ENCODE measurements at regions not wholly inside any gene's neighbourhood (a gene's known extent, or its start where the extent isn't known, plus 50 kb on each side); places are given as distances from the start of the nearest gene placed in this dataset.
"Not testable (repeated sequence)": the region's sequence is repeated elsewhere in the genome, so short reads cannot be mapped to it uniquely, and the experiment has no call there.

DNA sequence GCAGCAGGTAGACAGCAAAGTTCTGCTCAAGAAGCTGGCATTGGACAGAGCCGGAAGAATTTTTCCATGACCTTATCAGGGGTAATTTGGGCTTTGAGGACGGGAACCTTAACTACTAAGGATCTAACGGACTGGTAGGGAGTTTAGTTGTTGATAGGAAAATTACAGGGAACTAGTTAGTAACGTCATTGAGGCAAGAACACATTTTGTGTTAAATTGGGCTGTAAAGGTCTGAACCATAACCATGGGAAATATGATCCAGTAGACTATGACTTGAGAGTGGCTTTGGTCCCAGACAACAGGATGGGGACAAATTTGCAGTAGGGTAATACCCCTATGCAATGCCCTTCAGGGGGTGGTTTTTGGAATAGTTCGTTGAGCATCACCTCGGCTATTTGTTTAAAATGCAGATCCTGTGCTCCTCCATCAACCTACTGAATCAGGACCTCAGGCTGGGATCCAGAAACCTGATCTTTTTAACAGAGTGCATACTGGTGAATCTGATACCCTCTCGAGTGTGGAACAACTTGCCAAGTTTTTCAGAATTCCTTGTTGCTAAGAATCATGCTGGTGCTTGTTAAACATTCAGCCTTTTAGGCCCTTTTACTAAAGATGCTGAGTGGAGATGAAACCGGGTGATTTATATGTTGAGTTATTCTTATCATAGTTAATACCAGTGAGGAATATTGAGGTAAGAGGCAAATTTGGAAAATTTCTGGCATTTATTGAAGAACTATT, 255.1 kb downstream of the MAP2K6 start:
- DNase-seq (ENCODE audit: low read depth, low spot score): no peak

DNA sequence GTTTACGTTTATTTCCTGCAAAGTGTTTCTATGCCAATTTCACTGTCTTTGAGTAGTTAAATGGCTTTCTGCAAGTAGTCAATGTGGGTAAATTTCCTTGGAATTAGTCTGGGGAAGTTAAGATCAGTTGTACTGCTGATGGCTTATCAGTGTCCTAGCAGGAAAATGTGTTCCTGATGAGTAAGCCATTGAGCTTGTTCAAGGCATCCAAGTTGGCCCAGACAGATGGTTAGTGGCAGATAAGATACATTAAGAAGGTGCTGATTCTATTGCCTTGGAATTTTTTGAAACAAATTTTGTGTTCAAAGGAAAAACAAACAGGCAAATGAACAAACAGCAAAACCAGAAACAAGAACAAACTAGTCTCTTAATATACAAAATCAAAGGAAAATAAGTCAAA, 258.4 kb downstream of the MAP2K6 start:
- DNase-seq (ENCODE audit: low read depth, low spot score): no peak

GRCh38 chr17:69677130-69677529, 262.6 kb downstream of the MAP2K6 start:
- DNase-seq (ENCODE audit: low read depth, low spot score): no peak

DNA sequence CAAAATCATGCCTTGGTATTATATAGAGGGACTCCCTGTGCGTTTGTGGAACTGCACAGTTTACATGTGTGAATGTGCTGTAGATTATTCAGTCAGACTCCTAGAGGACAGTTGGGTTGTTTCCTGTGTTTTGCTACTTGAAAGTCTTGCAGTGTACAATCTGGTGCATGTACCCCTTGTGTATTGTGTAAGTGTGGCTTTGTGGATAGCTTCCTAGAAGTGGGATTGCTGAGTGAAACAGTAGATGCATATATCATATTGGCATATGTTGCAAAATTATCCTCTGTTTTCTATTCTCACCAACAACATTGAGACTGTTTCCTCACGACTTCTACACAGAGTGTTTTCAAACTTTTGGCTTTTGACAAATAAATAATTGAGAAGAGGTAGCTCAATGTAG, 263.7 kb downstream of the MAP2K6 start:
- DNase-seq (ENCODE audit: low read depth, low spot score): no peak

- DNase-seq (ENCODE audit: low read depth, low spot score): no peak
Observed at GRCh38 chr17:69679829-69680228, 265.3 kb downstream of the MAP2K6 start.

DNA sequence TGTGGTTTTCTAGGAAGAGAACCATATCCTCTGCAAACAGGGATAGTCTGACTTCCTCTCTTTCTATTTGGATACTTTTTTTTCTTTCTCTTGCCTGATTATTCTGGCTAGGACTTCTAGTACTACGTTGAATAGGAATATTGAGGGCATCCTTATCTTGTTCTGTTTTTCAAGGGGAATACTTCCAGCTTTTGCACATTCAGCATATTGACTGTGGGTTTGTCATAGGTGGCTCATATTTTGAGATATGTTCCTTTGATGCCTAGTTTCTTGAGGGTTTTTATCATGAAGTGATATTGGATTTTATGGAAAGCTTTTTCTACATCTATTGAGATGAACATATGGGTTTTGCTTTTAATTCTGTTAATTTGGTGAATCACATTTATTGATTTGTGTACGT, 269.8 kb downstream of the MAP2K6 start:
- DNase-seq (ENCODE audit: low read depth, low spot score): no peak

DNA sequence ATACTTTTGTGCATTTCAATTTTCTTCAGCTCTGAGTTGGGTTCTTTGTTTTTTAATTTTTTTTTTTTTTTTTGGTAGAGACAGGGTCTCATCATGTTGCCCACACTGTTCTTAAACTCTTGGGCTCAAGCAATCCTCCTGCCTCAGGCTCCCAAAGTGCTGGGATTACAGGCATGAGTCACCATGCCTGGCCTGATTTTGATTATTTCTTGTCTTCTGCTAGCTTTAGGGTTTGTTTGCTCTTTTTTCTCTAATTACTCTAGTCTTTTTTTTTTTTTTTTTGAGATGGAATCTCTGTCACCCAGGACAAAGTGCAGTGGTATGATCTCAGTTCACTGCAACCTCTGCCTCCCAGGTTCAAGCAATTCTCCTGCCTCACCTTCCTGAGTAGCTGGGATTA, 270.7 kb downstream of the MAP2K6 start:
- DNase-seq (ENCODE audit: low read depth, low spot score): not testable (repeated sequence)

GRCh38 chr17:69690531-69690930, 276.0 kb downstream of the MAP2K6 start:
- DNase-seq (ENCODE audit: low read depth, low spot score): no peak

GRCh38 chr17:69692171-69692570, 277.7 kb downstream of the MAP2K6 start:
- no peak for DNase-seq (ENCODE audit: low read depth, low spot score)

DNA sequence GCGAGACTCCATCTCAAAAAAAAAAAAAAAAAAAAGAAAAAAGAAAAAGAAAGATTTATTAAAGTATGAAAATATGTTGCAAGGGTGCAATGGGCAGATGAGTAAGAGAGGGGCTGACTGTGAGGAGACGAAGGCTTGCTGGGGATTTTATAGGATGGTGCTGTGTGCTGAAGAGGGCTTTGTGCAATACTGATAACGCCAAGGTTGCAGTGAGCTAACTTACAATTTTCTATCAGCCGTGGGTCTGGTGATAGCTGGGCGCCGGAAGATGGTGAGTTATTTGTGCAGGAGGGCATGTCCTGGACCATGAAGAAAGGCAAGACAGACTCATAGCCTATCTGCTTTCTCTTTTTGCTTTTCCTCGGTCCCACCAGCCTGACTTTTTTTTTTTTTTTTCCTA, 281.1 kb downstream of the MAP2K6 start:
- no peak for DNase-seq (ENCODE audit: low read depth, low spot score)

GRCh38 chr17:69696650-69697049, 282.2 kb downstream of the MAP2K6 start:
- DNase-seq (ENCODE audit: low read depth, low spot score): no peak

GRCh38 chr17:69698352-69698751, 283.9 kb downstream of the MAP2K6 start:
- not testable (repeated sequence) for DNase-seq (ENCODE audit: low read depth, low spot score)

DNA sequence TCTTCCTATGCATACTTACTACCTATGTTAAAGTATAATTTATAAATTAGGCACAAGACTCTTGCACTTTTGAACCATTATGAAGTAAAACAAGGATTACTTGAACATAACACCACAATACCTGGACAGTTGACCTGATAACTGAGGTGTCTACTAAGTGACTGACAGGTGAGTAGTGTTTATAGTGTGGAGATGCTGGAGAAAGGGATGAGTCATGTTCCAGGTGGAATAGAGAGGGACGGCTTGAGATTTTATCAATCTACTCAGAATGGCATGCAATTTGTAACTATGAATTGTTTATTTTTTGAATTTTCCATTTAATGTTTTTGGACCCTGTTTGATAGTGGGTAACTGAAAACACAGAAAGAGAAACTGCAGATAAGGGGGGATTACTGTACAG, 287.6 kb downstream of the MAP2K6 start:
- DNase-seq (ENCODE audit: low read depth, low spot score): no peak

- no peak for DNase-seq (ENCODE audit: low read depth, low spot score)
Observed at GRCh38 chr17:69703751-69704150, 289.3 kb downstream of the MAP2K6 start.

GRCh38 chr17:69704935-69705334, 290.4 kb downstream of the MAP2K6 start:
- DNase-seq (ENCODE audit: low read depth, low spot score): no peak

DNA sequence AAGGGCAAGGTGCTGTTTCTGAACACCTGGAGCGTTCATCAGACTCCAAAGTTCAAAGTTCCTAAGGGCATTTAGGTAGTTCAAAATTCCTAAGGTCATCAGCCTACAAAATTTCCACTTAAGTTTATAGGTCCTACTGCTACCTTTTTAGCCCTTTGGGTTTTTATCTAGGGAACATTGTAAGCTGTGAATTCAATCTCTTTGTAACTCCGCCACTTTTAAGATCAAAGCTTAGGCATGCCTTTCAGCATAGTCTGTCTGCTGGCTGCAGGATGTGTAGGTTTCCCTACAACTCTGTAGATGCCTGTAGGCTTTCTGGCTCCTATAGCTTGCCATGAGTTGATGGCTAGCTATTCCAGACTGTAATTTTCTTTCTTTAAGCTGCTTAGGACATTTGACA, 291.6 kb downstream of the MAP2K6 start:
- no peak for DNase-seq (ENCODE audit: low read depth, low spot score)

DNA sequence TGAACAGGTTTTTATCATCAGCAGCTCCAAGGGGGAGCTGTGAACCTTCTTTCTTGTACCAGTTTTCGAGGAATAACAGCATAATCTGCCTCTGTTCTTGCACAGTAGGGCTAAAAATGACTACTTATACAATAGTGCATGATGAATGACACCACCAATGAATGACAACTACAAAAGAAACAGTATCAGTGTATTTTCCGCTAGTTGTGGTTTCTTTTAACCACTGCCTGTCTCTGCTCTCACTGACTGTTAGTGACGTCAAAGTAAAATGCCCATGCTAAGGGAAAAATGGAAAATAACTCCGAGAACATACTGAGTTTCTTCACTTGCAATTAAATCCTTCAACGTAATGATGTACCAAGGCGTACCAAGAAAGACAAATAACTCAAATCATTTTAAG, 294.9 kb downstream of the MAP2K6 start:
- no peak for DNase-seq (ENCODE audit: low read depth, low spot score)

- DNase-seq (ENCODE audit: low read depth, low spot score): no peak
Observed at GRCh38 chr17:69710926-69711325, 296.4 kb downstream of the MAP2K6 start.

- no peak for DNase-seq (ENCODE audit: low read depth, low spot score)
Observed at GRCh38 chr17:69711541-69711940, 297.0 kb downstream of the MAP2K6 start.

DNA sequence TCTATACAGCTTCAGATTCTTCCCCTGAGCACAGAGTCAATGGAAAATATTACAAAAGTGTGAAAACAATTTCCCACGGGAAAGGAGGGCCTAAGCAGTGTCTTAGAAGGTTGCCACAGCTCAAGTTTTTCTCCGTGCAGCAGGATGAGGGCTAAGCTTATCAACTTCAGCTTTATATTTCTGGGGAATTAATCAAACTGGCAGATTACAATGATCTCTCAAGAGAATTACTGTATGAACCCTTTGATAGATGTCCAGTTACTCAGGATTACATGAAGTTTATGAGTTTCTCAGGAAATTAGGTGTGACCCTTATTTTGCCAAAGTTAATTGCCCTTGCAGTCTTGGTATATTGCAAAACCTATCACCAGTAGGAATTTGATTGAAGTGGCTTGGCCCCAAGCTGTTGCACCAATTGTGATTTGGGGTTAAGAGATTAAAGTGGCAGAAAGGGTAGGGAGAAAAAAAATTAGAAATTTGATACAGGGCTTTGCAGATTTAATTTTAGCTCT, 298.4 kb downstream of the MAP2K6 start:
- no peak for DNase-seq (ENCODE audit: low read depth, low spot score)

- DNase-seq (ENCODE audit: low read depth, low spot score): no peak
Observed at GRCh38 chr17:69713815-69714214, 299.3 kb downstream of the MAP2K6 start.

GRCh38 chr17:69714669-69715068, 300.2 kb downstream of the MAP2K6 start:
- DNase-seq (ENCODE audit: low read depth, low spot score): no peak

GRCh38 chr17:69715656-69716055, 301.2 kb downstream of the MAP2K6 start:
- DNase-seq (ENCODE audit: low read depth, low spot score): no peak

DNA sequence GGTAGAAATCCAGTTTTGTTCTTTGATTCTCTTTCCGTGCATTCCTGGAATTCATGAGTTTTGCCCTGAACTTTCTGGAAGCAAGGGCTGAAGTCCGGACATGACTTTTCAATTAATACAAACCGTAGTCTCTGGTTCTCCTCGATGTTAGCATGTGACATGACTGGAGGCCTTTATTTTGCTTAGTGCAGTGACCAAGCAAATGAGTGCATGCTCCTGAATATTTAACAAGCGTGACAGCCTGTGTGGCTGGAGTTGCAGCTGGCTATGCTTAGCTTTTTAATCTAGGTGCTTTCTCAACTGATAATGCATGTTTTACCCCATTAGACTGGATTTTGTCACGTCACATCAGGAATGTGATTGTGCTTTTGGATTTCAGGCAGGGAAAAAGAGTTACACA, 302.1 kb downstream of the MAP2K6 start:
- DNase-seq (ENCODE audit: low read depth, low spot score): no peak

All from ELF-1 (cell line).